H1 (cell line): ENCODE measurements at regions not wholly inside any gene's neighbourhood (a gene's known extent, or its start where the extent isn't known, plus 50 kb on each side); places are given as distances from the start of the nearest gene placed in this dataset.

ENCODE experiments used
- ATF3 ChIP-seq: IDR thresholded peaks from 2 replicates; pipeline ENCODE4 v1.6.1; 2011; ENCODE audit warnings: low read depth, mild to moderate bottlenecking, low read length; ENCODE audit not compliant: insufficient read depth
- CHD7 ChIP-seq: fragments of 300-600 bp; sonication (generic); IDR thresholded peaks from 2 replicates; pipeline ENCODE4 v1.7.1; 2012; ENCODE audit warnings: low read length, moderate library complexity, mild to moderate bottlenecking, inconsistent platforms; ENCODE audit not compliant: insufficient replicate concordance
- CTCF ChIP-seq, 3 experiments: IDR thresholded peaks; 1 replicate in 2 of 3; 2 replicates in 1 of 3; pipeline versions ENCODE4 v1.5.1 to v1.6.1; 2011; ENCODE audit warnings: low read length in 3 of 3, mild to moderate bottlenecking in 3 of 3, inconsistent platforms in 2 of 3, low read depth in 1 of 3, moderate library complexity in 1 of 3; ENCODE audit not compliant: insufficient read depth in 1 of 3; ENCODE audit errors: control extremely low read depth in 1 of 3
- EZH2 ChIP-seq: fragments of 200-600 bp; sonication (generic); IDR thresholded peaks from 2 replicates; pipeline ENCODE4 v1.7.1; 2012; ENCODE audit warnings: low read depth, mild to moderate bottlenecking, moderate library complexity, low read length, inconsistent platforms; ENCODE audit not compliant: severe bottlenecking
- HDAC2 ChIP-seq, 2 experiments: fragments of 300-600 bp in 1 of 2; sonication (generic) in 1 of 2; IDR thresholded peaks; 2 replicates each; pipeline ENCODE4 v1.6.1; 2011 to 2012; ENCODE audit warnings: low read depth in 2 of 2, low read length in 2 of 2, mild to moderate bottlenecking in 2 of 2, moderate library complexity in 2 of 2, borderline replicate concordance in 1 of 2, inconsistent platforms in 1 of 2
- MAX ChIP-seq: IDR thresholded peaks from 2 replicates; pipeline ENCODE4 v1.6.1; 2012; ENCODE audit warnings: inconsistent platforms
- POLR2A ChIP-seq, 2 experiments: IDR thresholded peaks; 1 replicate in 1 of 2; 2 replicates in 1 of 2; pipeline ENCODE4 v1.6.1; 2011; ENCODE audit warnings: low read depth in 2 of 2, low read length in 2 of 2, mild to moderate bottlenecking in 2 of 2; ENCODE audit errors: control extremely low read depth in 1 of 2
- TAF1 ChIP-seq: IDR thresholded peaks from 2 replicates; pipeline ENCODE4 v1.6.1; 2011; ENCODE audit warnings: mild to moderate bottlenecking, low read depth, low read length

- TF ChIP-seq CHD7 (no peak), CTCF (IDR thresholded peaks at IDR 0.05; ENCODE audit: control extremely low read depth in 1 of 3, insufficient read depth in 1 of 3, low read depth in 1 of 3, low read length in 3 of 3) (no peak), EZH2 (no peak), ATF3 (no peak), TAF1 (no peak), HDAC2 (IDR thresholded peaks at IDR 0.05; ENCODE audit: borderline replicate concordance in 1 of 2, low read depth in 2 of 2, low read length in 2 of 2) (no peak), POLR2A (IDR thresholded peaks at IDR 0.05; ENCODE audit: control extremely low read depth in 1 of 2, low read depth in 2 of 2, low read length in 2 of 2) (no peak), MAX (no peak)
Observed at GRCh38 chr6:14921170-14921569, 324.7 kb upstream of the JARID2 start (continued).
